MCF 10A (cell line): ENCODE measurements at regions not wholly inside any gene's neighbourhood (a gene's known extent, or its start where the extent isn't known, plus 50 kb on each side); places are given as distances from the start of the nearest gene placed in this dataset.

Experiments
- BruUV-seq: library from RNA; stranded (reverse); fragments of 400-500 nt; replicated peaks from 2 replicates; lab custom pipeline; 2021; lab: Mats Ljungman, UMichigan
- CTCF ChIA-PET: fragments of 300-600 bp; sonication (Branson Sonifier 250); formaldehyde crosslinking; extraction: SDS; loops from one replicate; lab custom pipeline; 2021; ENCODE audit warnings: antibody characterized with exemption, inconsistent platforms; lab: Yijun Ruan, JAX
- POLR2A ChIA-PET: fragments of 300-600, 350-650 bp; sonication (Branson Sonifier 250); formaldehyde crosslinking; extraction: SDS; loops from one replicate; lab custom pipeline; 2020; ENCODE audit warnings: antibody characterized with exemption, inconsistent platforms; lab: Yijun Ruan, JAX
- DNase-seq: peaks from one replicate; pipeline ENCODE4 v3.0.0-alpha.2; 2018; ENCODE audit not compliant: unreplicated experiment
- H3K27ac Mint-ChIP-seq: one replicate; pipeline ENCODE4 v1.8.0; 2022; ENCODE audit warnings: mild to moderate bottlenecking, low read depth, mixed read lengths; ENCODE audit not compliant: unreplicated experiment
- H3K27me3 Mint-ChIP-seq: one replicate; pipeline ENCODE4 v1.8.0; 2022; ENCODE audit warnings: mixed read lengths; ENCODE audit not compliant: insufficient read depth, unreplicated experiment
- H3K36me3 Mint-ChIP-seq: one replicate; pipeline ENCODE4 v1.8.0; 2022; ENCODE audit warnings: mild to moderate bottlenecking, moderate library complexity, mixed read lengths; ENCODE audit not compliant: insufficient read depth, unreplicated experiment
- H3K4me1 Mint-ChIP-seq: one replicate; pipeline ENCODE4 v1.8.0; 2022; ENCODE audit warnings: mixed read lengths; ENCODE audit not compliant: insufficient read depth, unreplicated experiment
- H3K4me3 Mint-ChIP-seq: one replicate; pipeline ENCODE4 v1.8.0; 2022; ENCODE audit warnings: mild to moderate bottlenecking, moderate library complexity, mixed read lengths; ENCODE audit not compliant: unreplicated experiment
- H3K9me3 Mint-ChIP-seq: one replicate; pipeline ENCODE4 v1.8.0; 2022; ENCODE audit warnings: mixed read lengths; ENCODE audit not compliant: unreplicated experiment
- intact Hi-C: fragments of 100-400 bp; cut with micrococcal nuclease; formaldehyde crosslinking; loops from 2 replicates; pipeline ENCODE4 v1.14.1; 2022
- TF ChIP-seq, protein P1 (sequence below): fragments of 200-600 bp; IDR thresholded peaks from one replicate; pipeline ENCODE4 v1.8.0; 2022; ENCODE audit warnings: antibody characterized with exemption, mild to moderate bottlenecking; ENCODE audit not compliant: unreplicated experiment

DNA sequence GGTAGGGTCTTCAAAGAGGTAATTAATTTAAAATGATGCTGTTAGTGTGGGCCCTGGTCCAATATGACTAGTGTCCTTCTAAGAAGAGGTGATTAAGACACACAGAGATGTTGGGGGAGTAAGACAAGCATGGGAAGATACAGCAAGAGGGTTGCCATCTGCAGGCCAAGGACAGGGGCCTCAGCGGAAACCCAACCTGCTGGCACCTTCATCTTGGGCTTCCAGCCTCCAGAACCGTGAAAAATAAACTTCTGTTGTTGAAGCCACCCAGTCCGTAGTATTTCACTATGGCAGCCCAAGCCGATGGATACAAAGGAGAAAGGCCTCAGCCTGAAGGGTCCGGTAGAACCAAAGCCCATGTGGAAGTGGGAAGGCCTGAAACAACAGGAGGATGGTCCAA is 161.7 kb upstream of the UBE2E1 start:
- no peaks in the 10 kb centered on the region for H3K9me3 Mint-ChIP-seq
- TF ChIP-seq, protein P1, sequence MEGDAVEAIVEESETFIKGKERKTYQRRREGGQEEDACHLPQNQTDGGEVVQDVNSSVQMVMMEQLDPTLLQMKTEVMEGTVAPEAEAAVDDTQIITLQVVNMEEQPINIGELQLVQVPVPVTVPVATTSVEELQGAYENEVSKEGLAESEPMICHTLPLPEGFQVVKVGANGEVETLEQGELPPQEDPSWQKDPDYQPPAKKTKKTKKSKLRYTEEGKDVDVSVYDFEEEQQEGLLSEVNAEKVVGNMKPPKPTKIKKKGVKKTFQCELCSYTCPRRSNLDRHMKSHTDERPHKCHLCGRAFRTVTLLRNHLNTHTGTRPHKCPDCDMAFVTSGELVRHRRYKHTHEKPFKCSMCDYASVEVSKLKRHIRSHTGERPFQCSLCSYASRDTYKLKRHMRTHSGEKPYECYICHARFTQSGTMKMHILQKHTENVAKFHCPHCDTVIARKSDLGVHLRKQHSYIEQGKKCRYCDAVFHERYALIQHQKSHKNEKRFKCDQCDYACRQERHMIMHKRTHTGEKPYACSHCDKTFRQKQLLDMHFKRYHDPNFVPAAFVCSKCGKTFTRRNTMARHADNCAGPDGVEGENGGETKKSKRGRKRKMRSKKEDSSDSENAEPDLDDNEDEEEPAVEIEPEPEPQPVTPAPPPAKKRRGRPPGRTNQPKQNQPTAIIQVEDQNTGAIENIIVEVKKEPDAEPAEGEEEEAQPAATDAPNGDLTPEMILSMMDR, result no peak
- no peak overlapping the region for H3K27ac Mint-ChIP-seq
- H3K27me3 Mint-ChIP-seq, result no peaks in the 10 kb centered on the region
- POLR2A ChIA-PET, result no interaction called here
- H3K4me1 Mint-ChIP-seq, result peaks cover 10% of the 10 kb centered on the region
- intact Hi-C loops, result no loop called here
- BruUV-seq, result no TSS peak
- CTCF ChIA-PET, result no interaction called here
- no peak overlapping the region for H3K4me3 Mint-ChIP-seq
- no peak for DNase-seq
- no peaks in the 10 kb centered on the region for H3K36me3 Mint-ChIP-seq

DNA sequence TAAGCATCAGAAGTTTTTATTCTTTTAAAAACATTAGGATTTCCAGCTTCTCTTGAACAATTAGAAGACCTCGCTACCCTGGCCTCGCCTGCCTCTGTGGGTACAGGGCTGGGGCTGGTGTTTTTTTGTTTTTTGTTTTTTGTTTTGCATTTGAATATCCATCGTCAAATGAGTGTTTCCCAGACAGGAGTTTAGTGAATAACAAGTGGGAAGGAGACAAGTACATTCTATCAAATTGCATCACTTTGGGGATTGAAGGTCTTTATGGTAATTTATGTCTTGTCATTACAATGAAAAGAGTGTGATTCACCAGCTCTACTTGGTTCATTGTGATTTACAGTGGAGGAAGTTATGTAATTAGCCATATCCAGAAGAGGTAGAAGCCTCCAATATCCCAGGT is 161.1 kb upstream of the UBE2E1 start:
- peak; percentile 42 for DNase-seq
- no peaks in the 10 kb centered on the region for H3K9me3 Mint-ChIP-seq
- no peaks in the 10 kb centered on the region for H3K36me3 Mint-ChIP-seq
- no peak overlapping the region for H3K27ac Mint-ChIP-seq
- H3K4me3 Mint-ChIP-seq, result no peak overlapping the region
- ChIA-PET CTCF (no interaction called here), POLR2A (interaction anchor here (1.1 kb wide), 1 partner anchor 25 kb away, joined by 3 read pairs; no protein-coding TSS in a partner anchor)
- TF ChIP-seq, protein P1, result no peak
- intact Hi-C loops, result no loop called here
- no TSS peak for BruUV-seq
- H3K4me1 Mint-ChIP-seq, result peaks cover 15% of the 10 kb centered on the region
- H3K27me3 Mint-ChIP-seq, result no peaks in the 10 kb centered on the region

DNA sequence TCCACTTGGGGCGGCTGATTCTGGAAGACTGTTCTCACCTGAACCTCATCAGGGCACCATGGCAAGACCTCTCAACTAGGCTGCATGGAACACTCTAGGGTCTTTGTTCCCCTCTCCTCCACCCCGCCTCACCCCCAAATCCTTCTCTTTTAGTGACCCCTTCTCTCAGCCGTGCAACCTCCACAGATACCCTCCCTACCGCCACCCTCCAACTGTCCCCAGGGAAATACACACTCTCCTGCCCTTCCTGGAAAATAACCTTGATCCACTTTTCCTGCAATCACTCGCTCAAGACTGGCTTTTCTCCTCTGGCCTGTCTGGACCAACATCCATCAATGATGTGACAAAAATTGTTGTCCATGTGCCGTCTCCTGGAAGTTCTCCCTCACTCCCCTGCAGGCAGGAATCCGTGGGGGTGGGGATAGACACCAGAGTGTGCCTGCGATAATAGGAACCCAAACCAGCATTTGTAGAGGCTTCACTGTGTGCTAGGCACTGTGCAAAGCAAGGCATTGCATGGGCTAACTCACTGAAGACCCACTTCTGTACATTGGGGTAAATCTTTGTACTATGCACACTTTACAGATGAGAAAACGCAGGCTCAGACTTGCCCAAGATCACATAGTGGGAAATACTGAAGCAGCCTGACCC is 160.1 kb upstream of the UBE2E1 start:
- TF ChIP-seq, protein P1, result no peak
- POLR2A ChIA-PET, result interaction anchor here (1.1 kb wide), 1 partner anchor 26 kb away, joined by 3 read pairs; no protein-coding TSS in a partner anchor
- Mint-ChIP-seq H3K36me3 (no peaks in the 10 kb centered on the region), H3K4me1 (peaks cover 22% of the 10 kb centered on the region), H3K9me3 (no peaks in the 10 kb centered on the region), H3K27me3 (no peaks in the 10 kb centered on the region), H3K27ac (no peak overlapping the region), H3K4me3 (no peak overlapping the region)
- CTCF ChIA-PET, result interaction anchor here (0.7 kb wide), 1 partner anchor 57 kb away, joined by 4 read pairs; no protein-coding TSS in a partner anchor
- intact Hi-C loops, result no loop called here
- no TSS peak for BruUV-seq
- DNase-seq, result no peak

- intact Hi-C loops, result no loop called here
- H3K27ac Mint-ChIP-seq, result no peak overlapping the region
- DNase-seq, result no peak
- ChIA-PET POLR2A (no interaction called here), CTCF (interaction anchor here (0.7 kb wide), 1 partner anchor 58 kb away, joined by 4 read pairs; no protein-coding TSS in a partner anchor)
- H3K36me3 Mint-ChIP-seq, result no peaks in the 10 kb centered on the region
- H3K9me3 Mint-ChIP-seq, result no peaks in the 10 kb centered on the region
- no TSS peak for BruUV-seq
- no peak overlapping the region for H3K4me3 Mint-ChIP-seq
- H3K27me3 Mint-ChIP-seq, result no peaks in the 10 kb centered on the region
- peaks cover 29% of the 10 kb centered on the region for H3K4me1 Mint-ChIP-seq
- TF ChIP-seq, protein P1, result no peak
These were observed 159.4 kb upstream of the UBE2E1 start for GRCh38 chr3:23646184-23646920.
